Progenitor cell of endocrine pancreas (in vitro differentiated cells): ENCODE measurements at regions not wholly inside any gene's neighbourhood (a gene's known extent, or its start where the extent isn't known, plus 50 kb on each side); places are given as distances from the start of the nearest gene placed in this dataset.

Experiments
- DNase-seq: peaks from one replicate; pipeline ENCODE4 v3.0.0; 2021; ENCODE audit warnings: low spot score; ENCODE audit not compliant: unreplicated experiment
- H3K27ac Mint-ChIP-seq: 2 replicates; pipeline ENCODE4 v1.8.0; 2021; ENCODE audit warnings: mild to moderate bottlenecking, moderate library complexity, mixed read lengths
- H3K27me3 Mint-ChIP-seq: 2 replicates; pipeline ENCODE4 v1.8.0; 2021; ENCODE audit warnings: mixed read lengths
- H3K36me3 Mint-ChIP-seq: 2 replicates; pipeline ENCODE4 v1.8.0; 2022; ENCODE audit warnings: mixed read lengths; ENCODE audit not compliant: insufficient read depth
- H3K4me1 Mint-ChIP-seq: 2 replicates; pipeline ENCODE4 v1.8.0; 2021; ENCODE audit warnings: low read depth, mixed read lengths
- H3K4me3 Mint-ChIP-seq: 2 replicates; pipeline ENCODE4 v1.8.0; 2021; ENCODE audit warnings: low read depth, mild to moderate bottlenecking, moderate library complexity, mixed read lengths
- H3K9me3 Mint-ChIP-seq: 2 replicates; pipeline ENCODE4 v1.8.0; 2021; ENCODE audit warnings: low read depth, mixed read lengths
- TF ChIP-seq, protein P1 (sequence below): fragments of 200-600 bp; sonication (generic); IDR thresholded peaks from one replicate; pipeline ENCODE4 v1.5.0; 2021; ENCODE audit warnings: antibody characterized with exemption, mild to moderate bottlenecking; ENCODE audit not compliant: unreplicated experiment

DNA sequence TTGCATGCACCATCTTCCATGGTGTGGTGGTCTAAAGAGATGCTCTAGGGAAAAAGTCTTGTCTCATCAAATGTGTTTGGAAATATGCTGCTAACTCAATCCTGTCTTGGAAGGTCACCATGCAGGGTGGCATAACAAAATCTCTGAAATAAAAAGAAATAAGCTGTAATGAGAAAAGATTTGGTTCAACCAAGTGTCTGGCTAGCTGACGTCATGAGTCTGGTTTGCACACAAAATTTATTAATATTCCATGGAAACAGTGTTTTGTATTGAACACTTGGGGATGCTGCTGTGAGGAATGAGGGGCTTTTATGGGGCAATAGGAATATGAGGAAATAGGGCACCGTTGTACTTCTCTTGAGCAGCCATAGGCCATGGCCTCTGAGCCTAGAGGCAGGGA is 575.7 kb upstream of the CDH5 start:
- H3K27me3 Mint-ChIP-seq = peaks cover 11% of the 10 kb centered on the region

DNA sequence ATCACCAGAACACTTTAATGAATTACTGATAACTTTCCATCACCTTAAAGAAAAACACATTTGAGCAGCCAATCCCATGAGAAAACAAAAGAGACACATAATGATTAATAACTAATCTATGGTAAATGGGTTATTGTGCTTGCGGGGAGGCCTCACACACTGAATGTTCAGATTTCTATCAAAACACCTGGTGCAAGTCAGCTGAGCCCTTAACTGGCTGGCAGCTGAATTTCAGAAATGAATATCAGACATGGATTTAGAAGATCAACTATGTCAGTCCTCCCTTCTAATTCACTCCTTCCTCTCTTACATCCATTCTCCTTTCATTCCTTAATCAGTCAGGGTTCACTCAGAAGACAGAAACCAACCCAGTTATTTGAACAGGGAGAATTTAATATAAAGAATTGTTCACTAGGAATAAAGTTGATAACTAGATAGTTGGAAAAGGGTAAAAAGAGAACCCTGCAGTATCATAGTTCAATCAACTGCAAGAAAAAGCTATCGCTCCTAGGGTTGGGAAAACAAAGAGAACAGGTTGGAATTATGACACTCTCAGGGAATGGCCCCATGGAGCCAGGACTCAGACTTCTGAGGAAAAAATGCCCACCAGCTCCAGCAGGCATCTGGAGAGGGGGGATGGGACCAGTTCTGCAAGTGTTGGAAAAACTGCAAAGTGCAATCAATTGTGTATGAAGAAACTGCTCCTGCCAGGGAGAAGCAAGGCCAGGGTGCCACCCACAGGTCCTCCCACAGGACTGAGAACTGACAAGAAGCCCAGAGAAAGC is 577.1 kb upstream of the CDH5 start:
- no peaks in the 10 kb centered on the region for H3K36me3 Mint-ChIP-seq
- H3K4me1 Mint-ChIP-seq = peaks cover 7% of the 10 kb centered on the region
- H3K9me3 Mint-ChIP-seq = no peaks in the 10 kb centered on the region
- no peak for DNase-seq
- peaks cover 9% of the 10 kb centered on the region for H3K27me3 Mint-ChIP-seq
- TF ChIP-seq, protein P1, sequence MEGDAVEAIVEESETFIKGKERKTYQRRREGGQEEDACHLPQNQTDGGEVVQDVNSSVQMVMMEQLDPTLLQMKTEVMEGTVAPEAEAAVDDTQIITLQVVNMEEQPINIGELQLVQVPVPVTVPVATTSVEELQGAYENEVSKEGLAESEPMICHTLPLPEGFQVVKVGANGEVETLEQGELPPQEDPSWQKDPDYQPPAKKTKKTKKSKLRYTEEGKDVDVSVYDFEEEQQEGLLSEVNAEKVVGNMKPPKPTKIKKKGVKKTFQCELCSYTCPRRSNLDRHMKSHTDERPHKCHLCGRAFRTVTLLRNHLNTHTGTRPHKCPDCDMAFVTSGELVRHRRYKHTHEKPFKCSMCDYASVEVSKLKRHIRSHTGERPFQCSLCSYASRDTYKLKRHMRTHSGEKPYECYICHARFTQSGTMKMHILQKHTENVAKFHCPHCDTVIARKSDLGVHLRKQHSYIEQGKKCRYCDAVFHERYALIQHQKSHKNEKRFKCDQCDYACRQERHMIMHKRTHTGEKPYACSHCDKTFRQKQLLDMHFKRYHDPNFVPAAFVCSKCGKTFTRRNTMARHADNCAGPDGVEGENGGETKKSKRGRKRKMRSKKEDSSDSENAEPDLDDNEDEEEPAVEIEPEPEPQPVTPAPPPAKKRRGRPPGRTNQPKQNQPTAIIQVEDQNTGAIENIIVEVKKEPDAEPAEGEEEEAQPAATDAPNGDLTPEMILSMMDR = no peak
- no peak overlapping the region for H3K4me3 Mint-ChIP-seq
- H3K27ac Mint-ChIP-seq = no peak overlapping the region

More for the DNA sequence above, 575.7 kb upstream of the CDH5 start:
- no peak for DNase-seq
- H3K9me3 Mint-ChIP-seq = no peaks in the 10 kb centered on the region
- TF ChIP-seq, protein P1 = no peak
- peaks cover 7% of the 10 kb centered on the region for H3K4me1 Mint-ChIP-seq
- no peak overlapping the region for H3K27ac Mint-ChIP-seq
- no peaks in the 10 kb centered on the region for H3K36me3 Mint-ChIP-seq
- no peak overlapping the region for H3K4me3 Mint-ChIP-seq

DNA sequence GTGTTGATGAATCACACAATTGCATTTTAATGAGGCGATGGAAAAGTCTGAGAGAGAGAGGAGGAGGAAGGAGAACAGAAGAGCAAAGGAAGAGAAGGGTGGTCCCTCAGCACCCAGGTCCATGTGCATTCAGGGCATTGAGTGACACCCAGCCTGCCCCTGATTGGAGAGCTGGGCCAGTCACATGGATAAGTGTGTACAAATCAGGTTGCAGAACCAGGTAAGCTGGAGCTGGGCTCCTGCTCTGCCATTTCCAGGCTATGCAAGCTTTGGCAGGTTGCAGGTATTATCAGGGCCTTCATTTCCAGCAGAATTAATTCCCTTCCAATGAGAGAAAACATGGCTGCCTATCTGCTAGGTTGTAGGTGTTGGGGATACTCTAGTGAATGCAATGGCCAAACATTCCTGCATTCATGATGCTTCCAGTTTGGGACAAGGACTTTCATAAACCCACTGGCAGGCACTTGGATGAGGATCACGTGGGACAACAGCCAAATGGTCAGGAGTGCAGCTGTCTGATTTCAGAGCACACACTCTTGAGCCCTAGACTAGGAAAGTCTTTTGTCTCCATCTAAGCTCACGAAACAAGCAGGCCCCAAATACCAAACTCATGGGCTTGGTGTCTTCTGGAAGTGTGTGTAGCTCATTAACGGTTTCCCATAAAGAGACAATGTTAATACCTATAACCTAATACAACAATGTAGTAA is 577.9 kb upstream of the CDH5 start:
- Mint-ChIP-seq H3K27me3 (peaks cover 9% of the 10 kb centered on the region), H3K4me3 (no peak overlapping the region), H3K27ac (no peak overlapping the region), H3K9me3 (no peaks in the 10 kb centered on the region), H3K36me3 (no peaks in the 10 kb centered on the region), H3K4me1 (peaks cover 7% of the 10 kb centered on the region)
- DNase-seq = no peak
- TF ChIP-seq, protein P1 = no peak

DNA sequence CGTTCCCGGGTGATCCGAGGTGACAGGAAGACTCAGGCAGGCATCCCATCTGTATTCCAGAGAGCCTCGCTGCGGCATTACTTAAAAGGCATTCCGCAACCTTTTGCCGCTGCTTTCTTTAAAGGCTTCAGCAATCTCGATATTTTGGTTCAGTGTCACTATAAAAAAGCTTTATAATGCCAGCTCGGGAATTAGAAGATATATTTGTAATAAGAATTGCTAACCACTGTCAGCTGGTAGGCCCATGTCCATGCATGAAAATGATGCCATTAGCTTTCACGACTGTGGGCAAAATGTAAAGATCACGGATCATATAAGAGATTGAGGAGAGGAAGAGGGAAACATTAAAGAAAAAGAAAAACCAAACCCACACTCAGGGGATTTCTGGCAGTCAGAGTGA is 578.6 kb upstream of the CDH5 start:
- Mint-ChIP-seq H3K27me3 (peaks cover 9% of the 10 kb centered on the region), H3K4me1 (peaks cover 7% of the 10 kb centered on the region), H3K9me3 (no peaks in the 10 kb centered on the region), H3K27ac (no peak overlapping the region), H3K4me3 (no peak overlapping the region), H3K36me3 (no peaks in the 10 kb centered on the region)
- TF ChIP-seq, protein P1 = no peak
- DNase-seq = no peak

DNA sequence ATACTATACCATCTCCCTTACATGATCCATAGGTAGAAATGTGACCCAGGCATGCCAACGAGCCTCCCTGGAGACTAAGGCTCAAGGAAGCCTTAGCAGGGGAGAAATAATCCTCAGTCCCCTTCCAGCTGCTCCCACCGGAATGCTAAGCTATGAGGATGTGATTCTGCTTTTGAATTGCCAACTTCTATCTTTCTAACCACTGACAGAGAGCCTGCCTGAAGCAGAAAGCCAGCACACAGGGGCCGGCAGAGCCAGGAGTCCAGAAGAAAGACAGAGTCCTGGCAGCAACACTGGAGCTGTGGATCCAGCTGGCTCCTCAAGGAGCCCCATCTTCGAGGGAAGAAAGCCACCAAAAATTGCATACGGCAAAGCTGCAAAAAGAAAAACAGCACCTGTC is 579.6 kb upstream of the CDH5 start:
- peaks cover 9% of the 10 kb centered on the region for H3K27me3 Mint-ChIP-seq
- H3K27ac Mint-ChIP-seq = no peak overlapping the region
- H3K9me3 Mint-ChIP-seq = no peaks in the 10 kb centered on the region
- no peak overlapping the region for H3K4me3 Mint-ChIP-seq
- TF ChIP-seq, protein P1 = no peak
- no peak for DNase-seq
- no peaks in the 10 kb centered on the region for H3K36me3 Mint-ChIP-seq
- peaks cover 8% of the 10 kb centered on the region for H3K4me1 Mint-ChIP-seq
